ENCODE measurements at regions not wholly inside any gene's neighbourhood (a gene's known extent, or its start where the extent isn't known, plus 50 kb on each side); places are given as distances from the start of the nearest gene placed in this dataset.

DNA sequence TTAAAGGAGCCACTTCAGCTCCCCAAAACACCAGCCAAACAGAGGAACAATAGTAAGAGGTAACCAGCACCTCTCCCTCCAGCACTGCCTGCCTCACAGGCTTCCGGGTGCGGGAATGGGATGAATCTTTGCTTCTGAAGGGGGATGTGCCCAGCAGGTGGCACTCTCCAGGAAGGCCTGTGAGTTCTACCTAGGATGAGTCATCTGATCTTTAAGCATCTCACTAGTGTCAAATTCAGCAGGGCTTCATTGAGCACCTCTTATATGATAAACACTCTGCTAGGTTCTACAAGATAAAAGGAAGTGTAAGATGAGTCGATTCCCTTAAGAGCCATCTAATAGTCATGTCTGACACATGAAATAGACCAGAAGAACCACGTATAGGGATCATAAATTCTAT lies 237.4 kb upstream of the UMPS start:
- DNase-seq: peak; percentile 66
- TF ChIP-seq, protein P1, sequence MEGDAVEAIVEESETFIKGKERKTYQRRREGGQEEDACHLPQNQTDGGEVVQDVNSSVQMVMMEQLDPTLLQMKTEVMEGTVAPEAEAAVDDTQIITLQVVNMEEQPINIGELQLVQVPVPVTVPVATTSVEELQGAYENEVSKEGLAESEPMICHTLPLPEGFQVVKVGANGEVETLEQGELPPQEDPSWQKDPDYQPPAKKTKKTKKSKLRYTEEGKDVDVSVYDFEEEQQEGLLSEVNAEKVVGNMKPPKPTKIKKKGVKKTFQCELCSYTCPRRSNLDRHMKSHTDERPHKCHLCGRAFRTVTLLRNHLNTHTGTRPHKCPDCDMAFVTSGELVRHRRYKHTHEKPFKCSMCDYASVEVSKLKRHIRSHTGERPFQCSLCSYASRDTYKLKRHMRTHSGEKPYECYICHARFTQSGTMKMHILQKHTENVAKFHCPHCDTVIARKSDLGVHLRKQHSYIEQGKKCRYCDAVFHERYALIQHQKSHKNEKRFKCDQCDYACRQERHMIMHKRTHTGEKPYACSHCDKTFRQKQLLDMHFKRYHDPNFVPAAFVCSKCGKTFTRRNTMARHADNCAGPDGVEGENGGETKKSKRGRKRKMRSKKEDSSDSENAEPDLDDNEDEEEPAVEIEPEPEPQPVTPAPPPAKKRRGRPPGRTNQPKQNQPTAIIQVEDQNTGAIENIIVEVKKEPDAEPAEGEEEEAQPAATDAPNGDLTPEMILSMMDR (IDR thresholded peaks at IDR 0.05; ENCODE audit: low read depth, low read length): peak; percentile 73
- no peaks in the 10 kb centered on the region for H3K27me3 ChIP-seq (ENCODE audit: insufficient read depth, low read depth, severe bottlenecking)

GRCh38 chr3:124496061-124496460 lies 234.2 kb upstream of the UMPS start:
- no peak overlapping the region for H3K4me3 ChIP-seq (ENCODE audit: low read depth, low read length)
- no peaks in the 10 kb centered on the region for H3K27me3 ChIP-seq (ENCODE audit: insufficient read depth, low read depth, severe bottlenecking)
- TF ChIP-seq, protein P1 (IDR thresholded peaks at IDR 0.05; ENCODE audit: low read depth, low read length): no peak
- H3K9me3 ChIP-seq (ENCODE audit: severe bottlenecking): no peaks in the 10 kb centered on the region
- DNase-seq: no peak
- H3K27ac ChIP-seq: no peak overlapping the region
- peaks cover 9% of the 10 kb centered on the region for H3K36me3 ChIP-seq

More for the DNA sequence above, 237.4 kb upstream of the UMPS start:
- H3K27ac ChIP-seq: no peak overlapping the region
- no peak overlapping the region for H3K4me3 ChIP-seq (ENCODE audit: low read depth, low read length)
- no peaks in the 10 kb centered on the region for H3K9me3 ChIP-seq (ENCODE audit: severe bottlenecking)
- peaks cover 5% of the 10 kb centered on the region for H3K36me3 ChIP-seq

GRCh38 chr3:124497487-124497886 lies 232.8 kb upstream of the UMPS start:
- TF ChIP-seq, protein P1 (IDR thresholded peaks at IDR 0.05; ENCODE audit: low read depth, low read length): no peak
- DNase-seq: no peak
- no peak overlapping the region for H3K27ac ChIP-seq
- H3K27me3 ChIP-seq (ENCODE audit: insufficient read depth, low read depth, severe bottlenecking): no peaks in the 10 kb centered on the region
- H3K9me3 ChIP-seq (ENCODE audit: severe bottlenecking): no peaks in the 10 kb centered on the region
- peaks cover 9% of the 10 kb centered on the region for H3K36me3 ChIP-seq
- H3K4me3 ChIP-seq (ENCODE audit: low read depth, low read length): no peak overlapping the region

- no peak for DNase-seq
- Histone ChIP-seq H3K27ac (no peak overlapping the region), H3K27me3 (ENCODE audit: insufficient read depth, low read depth, severe bottlenecking) (no peaks in the 10 kb centered on the region), H3K4me3 (ENCODE audit: low read depth, low read length) (no peak overlapping the region), H3K9me3 (ENCODE audit: severe bottlenecking) (no peaks in the 10 kb centered on the region), H3K36me3 (peaks cover 9% of the 10 kb centered on the region)
- TF ChIP-seq, protein P1 (IDR thresholded peaks at IDR 0.05; ENCODE audit: low read depth, low read length): no peak
These were observed 231.4 kb upstream of the UMPS start for GRCh38 chr3:124498891-124499290.

- H3K27me3 ChIP-seq (ENCODE audit: insufficient read depth, low read depth, severe bottlenecking): no peaks in the 10 kb centered on the region
- H3K27ac ChIP-seq: no peak overlapping the region
- TF ChIP-seq, protein P1 (IDR thresholded peaks at IDR 0.05; ENCODE audit: low read depth, low read length): no peak
- no peak for DNase-seq
- H3K9me3 ChIP-seq (ENCODE audit: severe bottlenecking): no peaks in the 10 kb centered on the region
- no peak overlapping the region for H3K4me3 ChIP-seq (ENCODE audit: low read depth, low read length)
- H3K36me3 ChIP-seq: peaks cover under 1% of the 10 kb centered on the region
These were observed 225.8 kb upstream of the UMPS start for GRCh38 chr3:124504332-124505059.

DNA sequence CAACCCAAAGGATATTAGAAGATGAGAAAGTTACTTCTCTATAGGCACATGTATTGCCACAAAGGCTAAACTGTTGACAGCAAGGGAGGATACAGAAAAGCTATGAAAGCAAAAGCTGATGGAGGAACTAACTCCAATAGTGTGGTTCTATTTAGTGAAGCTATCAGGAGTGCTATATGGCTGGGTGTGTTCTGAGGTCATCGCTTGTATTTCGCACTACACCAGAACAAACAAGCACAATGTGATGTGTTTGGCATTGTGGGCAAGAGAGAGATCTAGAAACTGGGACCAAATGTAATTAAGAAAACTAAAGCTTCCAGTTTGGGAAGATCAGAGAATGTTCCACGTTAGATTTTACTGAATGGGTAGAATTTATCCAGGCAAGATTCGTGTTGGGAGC lies 220.4 kb upstream of the UMPS start:
- no peak for DNase-seq
- Histone ChIP-seq H3K9me3 (ENCODE audit: severe bottlenecking) (no peaks in the 10 kb centered on the region), H3K27me3 (ENCODE audit: insufficient read depth, low read depth, severe bottlenecking) (no peaks in the 10 kb centered on the region), H3K36me3 (no peaks in the 10 kb centered on the region), H3K27ac (no peak overlapping the region), H3K4me3 (ENCODE audit: low read depth, low read length) (no peak overlapping the region)
- TF ChIP-seq, protein P1 (IDR thresholded peaks at IDR 0.05; ENCODE audit: low read depth, low read length): no peak
